ENCODE measurements at regions not wholly inside any gene's neighbourhood (a gene's known extent, or its start where the extent isn't known, plus 50 kb on each side); places are given as distances from the start of the nearest gene placed in this dataset.

GRCh38 chr6:156657296-156657695 is 119.9 kb upstream of the ARID1B start:
- Histone ChIP-seq H3K9me2 (ENCODE audit: insufficient read depth, low read length) (no peaks in the 10 kb centered on the region), H3K4me1 (ENCODE audit: insufficient read depth, low read length, poor library complexity, severe bottlenecking) (peaks cover 14% of the 10 kb centered on the region), H3K9me3 (ENCODE audit: low read length) (no peaks in the 10 kb centered on the region), H4K20me1 (ENCODE audit: insufficient read depth, low read length) (no peaks in the 10 kb centered on the region), H3K4me2 (ENCODE audit: low read length) (no peak overlapping the region), H3K4me3 (ENCODE audit: low read depth, low read length, poor library complexity, severe bottlenecking) (no peak overlapping the region), H2AFZ (ENCODE audit: low read length) (no peak overlapping the region), H3K79me2 (ENCODE audit: insufficient read depth, low read depth, low read length) (no peaks in the 10 kb centered on the region), H3K27ac (ENCODE audit: low read depth, low read length, poor library complexity, severe bottlenecking) (no peak overlapping the region), H3K36me3 (ENCODE audit: insufficient read depth, low read length) (no peaks in the 10 kb centered on the region)
- intact Hi-C loops (cut with micrococcal nuclease; ENCODE audit: unreplicated experiment), result no loop called here
- DNase-seq (ENCODE audit: low spot score), result no peak
- CTCF ChIA-PET (ENCODE audit: unreplicated experiment), result no interaction called here
- POLR2A ChIA-PET, result no interaction called here
- no TSS peak for BruUV-seq (replicated peaks)
- TF ChIP-seq CTCF (conservative IDR thresholded peaks at IDR 0.05; ENCODE audit: low read length), result no peak
- no peak for TF ChIP-seq EZH2phosphoT487 (IDR thresholded peaks at IDR 0.05; ENCODE audit: borderline replicate concordance, low read depth, low read length)

- no peaks in the 10 kb centered on the region for H3K36me3 ChIP-seq (ENCODE audit: insufficient read depth, low read length)
- TF ChIP-seq EZH2phosphoT487 (IDR thresholded peaks at IDR 0.05; ENCODE audit: borderline replicate concordance, low read depth, low read length) (no peak), CTCF (conservative IDR thresholded peaks at IDR 0.05; ENCODE audit: low read length) (no peak)
- H3K79me2 ChIP-seq (ENCODE audit: insufficient read depth, low read depth, low read length), result no peaks in the 10 kb centered on the region
- CTCF ChIA-PET (ENCODE audit: unreplicated experiment), result no interaction called here
- H3K9me3 ChIP-seq (ENCODE audit: low read length), result no peaks in the 10 kb centered on the region
- POLR2A ChIA-PET, result interaction anchor here (1.1 to 1.2 kb wide), 3 partner anchors 17 to 24 kb away, joined by 3 to 4 read pairs (median 3); no protein-coding TSS in a partner anchor
- no peak overlapping the region for H3K4me2 ChIP-seq (ENCODE audit: low read length)
- no TSS peak for BruUV-seq (replicated peaks)
- no peaks in the 10 kb centered on the region for H4K20me1 ChIP-seq (ENCODE audit: insufficient read depth, low read length)
- H3K4me3 ChIP-seq (ENCODE audit: low read depth, low read length, poor library complexity, severe bottlenecking), result no peak overlapping the region
- DNase-seq (ENCODE audit: low spot score), result no peak
- H2AFZ ChIP-seq (ENCODE audit: low read length), result no peak overlapping the region
- intact Hi-C loops (cut with micrococcal nuclease; ENCODE audit: unreplicated experiment), result no loop called here
- H3K4me1 ChIP-seq (ENCODE audit: insufficient read depth, low read length, poor library complexity, severe bottlenecking), result peaks cover 14% of the 10 kb centered on the region
- no peak overlapping the region for H3K27ac ChIP-seq (ENCODE audit: low read depth, low read length, poor library complexity, severe bottlenecking)
- H3K9me2 ChIP-seq (ENCODE audit: insufficient read depth, low read length), result no peaks in the 10 kb centered on the region
Measured at GRCh38 chr6:156654919-156655918, 122.0 kb upstream of the ARID1B start.

GRCh38 chr6:156652231-156652750 is 124.9 kb upstream of the ARID1B start:
- intact Hi-C loops (cut with micrococcal nuclease; ENCODE audit: unreplicated experiment), result no loop called here
- CTCF ChIA-PET (ENCODE audit: unreplicated experiment), result no interaction called here
- POLR2A ChIA-PET, result no interaction called here
- no TSS peak for BruUV-seq (replicated peaks)
- no peak for TF ChIP-seq CTCF (conservative IDR thresholded peaks at IDR 0.05; ENCODE audit: low read length)
- no peak for TF ChIP-seq EZH2phosphoT487 (IDR thresholded peaks at IDR 0.05; ENCODE audit: borderline replicate concordance, low read depth, low read length)
- no peaks in the 10 kb centered on the region for H3K9me2 ChIP-seq (ENCODE audit: insufficient read depth, low read length)
- no peak overlapping the region for H3K4me2 ChIP-seq (ENCODE audit: low read length)
- H3K4me1 ChIP-seq (ENCODE audit: insufficient read depth, low read length, poor library complexity, severe bottlenecking), result no peaks in the 10 kb centered on the region
- H2AFZ ChIP-seq (ENCODE audit: low read length), result no peak overlapping the region
- H3K79me2 ChIP-seq (ENCODE audit: insufficient read depth, low read depth, low read length), result no peaks in the 10 kb centered on the region
- H3K27ac ChIP-seq (ENCODE audit: low read depth, low read length, poor library complexity, severe bottlenecking), result no peak overlapping the region
- no peaks in the 10 kb centered on the region for H3K36me3 ChIP-seq (ENCODE audit: insufficient read depth, low read length)
- no peak for DNase-seq (ENCODE audit: low spot score)
- no peak overlapping the region for H3K4me3 ChIP-seq (ENCODE audit: low read depth, low read length, poor library complexity, severe bottlenecking)
- H3K9me3 ChIP-seq (ENCODE audit: low read length), result no peaks in the 10 kb centered on the region
- no peaks in the 10 kb centered on the region for H4K20me1 ChIP-seq (ENCODE audit: insufficient read depth, low read length)

Measured in OCI-LY7 (cell line).